Activated T-cell treated with anti-CD3 and anti-CD28 coated beads, Interleukin-2, amount 50 U/mL, for 4 hours (primary cell): ENCODE measurements at regions not wholly inside any gene's neighbourhood (a gene's known extent, or its start where the extent isn't known, plus 50 kb on each side); places are given as distances from the start of the nearest gene placed in this dataset.

Source experiments
- ATAC-seq, 2 donors: fragments of 200-7000 bp; cut with Tn5 transposase; one replicate each; pipeline ENCODE4 v1.10.0; 2021
- DNase-seq: peaks from one replicate; pipeline ENCODE4 v3.0.0-alpha.2; 2020
- H3K27me3 Mint-ChIP-seq: one replicate; pipeline ENCODE4 v1.8.0; 2021; ENCODE audit warnings: low read depth, mixed read lengths
- H3K36me3 Mint-ChIP-seq: one replicate; pipeline ENCODE4 v1.8.0; 2022; ENCODE audit warnings: mixed read lengths; ENCODE audit not compliant: insufficient read depth
- H3K4me1 Mint-ChIP-seq: one replicate; pipeline ENCODE4 v1.8.0; 2021; ENCODE audit warnings: low read depth, mixed read lengths
- H3K4me3 Mint-ChIP-seq: one replicate; pipeline ENCODE4 v1.8.0; 2021; ENCODE audit warnings: mild to moderate bottlenecking, moderate library complexity, mixed read lengths
- H3K9me3 Mint-ChIP-seq: one replicate; pipeline ENCODE4 v1.8.0; 2021; ENCODE audit warnings: mixed read lengths

DNA sequence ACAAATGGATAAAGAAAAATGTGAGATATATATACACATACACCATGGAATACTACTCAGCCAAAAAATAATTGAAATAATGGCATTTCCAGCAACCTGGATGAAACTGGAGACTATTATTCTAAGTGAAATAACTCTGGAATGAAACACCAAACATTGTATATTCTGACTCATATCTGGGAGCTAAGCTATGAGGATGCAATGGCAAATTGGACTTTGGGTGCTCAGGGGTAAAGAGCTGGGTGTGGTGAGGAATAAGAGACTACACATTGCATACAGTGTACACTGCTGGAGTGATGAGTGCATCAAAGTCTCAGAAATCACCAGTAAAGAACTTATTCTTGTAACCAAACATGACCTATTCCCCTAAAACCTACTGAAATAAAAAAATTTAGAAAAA is 636.0 kb upstream of the LRATD1 start:
- Mint-ChIP-seq H3K27me3 (no peaks in the 10 kb centered on the region), H3K4me3 (no peak overlapping the region), H3K9me3 (peaks cover 29% of the 10 kb centered on the region), H3K36me3 (no peaks in the 10 kb centered on the region), H3K4me1 (no peaks in the 10 kb centered on the region)
- DNase-seq = no peak
- ATAC-seq = no peak

DNA sequence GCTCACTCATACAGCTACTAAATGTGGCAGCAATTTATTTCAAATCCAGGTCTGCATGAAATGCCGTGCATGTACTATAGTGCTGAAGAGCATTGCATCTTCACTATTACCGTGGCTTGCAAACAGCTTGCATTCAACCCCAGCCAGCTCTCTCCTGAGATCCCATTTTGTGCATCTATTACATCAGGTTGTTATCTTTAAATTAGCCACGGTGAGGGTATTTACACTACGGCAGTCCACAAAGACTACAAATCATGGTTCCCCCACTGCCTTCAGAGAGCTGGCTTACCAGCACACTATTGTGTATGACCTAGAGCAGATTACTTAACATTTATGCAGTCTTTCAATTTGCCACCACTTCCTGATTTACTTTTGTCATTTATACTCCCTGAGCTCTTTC is 621.3 kb upstream of the LRATD1 start:
- no peak for DNase-seq
- H3K9me3 Mint-ChIP-seq = peaks cover 9% of the 10 kb centered on the region
- no peak for ATAC-seq
- H3K36me3 Mint-ChIP-seq = no peaks in the 10 kb centered on the region
- H3K4me1 Mint-ChIP-seq = no peaks in the 10 kb centered on the region
- no peak overlapping the region for H3K4me3 Mint-ChIP-seq
- no peaks in the 10 kb centered on the region for H3K27me3 Mint-ChIP-seq

DNA sequence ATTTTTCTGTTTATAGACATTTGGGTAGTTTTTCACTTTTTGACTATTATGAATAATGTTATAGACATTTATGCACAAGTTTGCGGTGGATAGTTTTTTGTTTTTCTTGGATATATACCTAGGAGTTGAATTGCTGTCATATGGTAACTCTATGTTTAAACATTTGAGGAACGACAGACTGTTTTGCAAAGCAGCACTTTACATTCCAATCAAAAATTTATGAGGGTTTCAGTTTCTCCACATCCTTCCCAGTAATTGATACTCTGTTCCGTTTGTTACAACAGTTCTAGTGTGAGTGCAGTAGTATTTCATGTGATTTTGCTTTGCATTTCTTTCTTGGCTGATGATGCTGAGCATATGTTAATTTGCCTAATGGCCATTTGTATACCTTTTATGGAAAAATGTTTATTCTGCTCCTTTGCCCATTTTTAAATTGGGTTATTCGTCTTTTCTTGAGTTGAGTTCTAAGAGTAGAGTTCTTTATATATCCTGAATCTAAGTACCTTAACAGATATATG is 617.3 kb upstream of the LRATD1 start:
- no peak overlapping the region for H3K4me3 Mint-ChIP-seq
- H3K27me3 Mint-ChIP-seq = no peaks in the 10 kb centered on the region
- no peak for ATAC-seq
- DNase-seq = no peak
- H3K9me3 Mint-ChIP-seq = peaks cover 3% of the 10 kb centered on the region
- no peaks in the 10 kb centered on the region for H3K36me3 Mint-ChIP-seq
- H3K4me1 Mint-ChIP-seq = no peaks in the 10 kb centered on the region

DNA sequence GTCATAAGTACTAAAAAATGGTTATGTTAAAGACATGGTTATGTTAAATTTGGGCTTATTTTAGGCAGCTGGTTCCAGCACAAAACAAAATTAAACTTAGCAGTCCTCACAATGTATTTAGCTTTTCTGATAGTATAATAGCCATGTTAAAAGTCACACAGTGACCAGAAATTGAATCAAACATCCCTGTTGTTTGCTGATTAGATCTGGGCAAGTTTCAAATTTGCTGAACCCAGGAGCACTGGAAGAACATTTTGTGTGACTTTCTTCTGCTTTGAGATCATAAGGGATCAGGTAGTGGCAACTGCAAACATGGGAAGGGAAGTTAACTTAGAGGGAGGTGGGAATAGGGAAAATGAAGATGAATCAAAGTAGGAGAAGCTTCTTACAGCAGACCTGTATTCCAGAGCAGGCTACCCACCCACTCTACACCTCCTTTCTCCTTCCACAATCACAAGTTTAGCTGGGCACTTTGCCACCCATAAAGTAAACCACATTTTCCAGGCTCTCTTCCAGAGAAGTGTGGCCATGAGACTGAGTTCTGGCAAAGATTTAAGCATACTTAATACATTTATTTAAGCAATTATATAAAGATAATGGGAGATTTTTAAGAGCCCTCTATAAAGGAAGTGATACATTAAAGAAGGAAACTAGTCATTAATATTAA is 616.1 kb upstream of the LRATD1 start:
- Mint-ChIP-seq H3K27me3 (no peaks in the 10 kb centered on the region), H3K9me3 (no peaks in the 10 kb centered on the region), H3K4me1 (no peaks in the 10 kb centered on the region), H3K4me3 (no peak overlapping the region), H3K36me3 (no peaks in the 10 kb centered on the region)
- DNase-seq (no peak), ATAC-seq (no peak)

DNA sequence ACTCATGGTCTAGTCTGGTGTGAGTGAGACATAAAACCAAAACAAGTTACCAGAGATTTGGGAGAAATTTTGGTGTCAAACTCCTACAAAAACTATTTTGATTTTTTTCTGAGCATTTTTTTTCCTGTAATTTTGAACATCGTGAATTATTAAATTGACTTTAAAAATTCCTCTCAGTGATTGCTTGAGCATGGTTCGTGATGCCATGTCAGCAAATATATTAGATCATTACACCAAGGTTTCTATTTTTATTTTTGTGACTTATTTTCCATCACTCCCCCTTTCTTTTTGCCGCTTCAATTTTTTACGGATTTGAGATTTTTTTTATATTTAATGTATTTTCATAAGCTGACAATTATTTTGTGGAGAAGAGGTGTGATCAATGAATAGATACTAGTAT is 613.9 kb upstream of the LRATD1 start:
- H3K4me1 Mint-ChIP-seq = no peaks in the 10 kb centered on the region
- ATAC-seq (no peak), DNase-seq (no peak)
- H3K9me3 Mint-ChIP-seq = no peaks in the 10 kb centered on the region
- no peaks in the 10 kb centered on the region for H3K27me3 Mint-ChIP-seq
- H3K36me3 Mint-ChIP-seq = no peaks in the 10 kb centered on the region
- no peak overlapping the region for H3K4me3 Mint-ChIP-seq

DNA sequence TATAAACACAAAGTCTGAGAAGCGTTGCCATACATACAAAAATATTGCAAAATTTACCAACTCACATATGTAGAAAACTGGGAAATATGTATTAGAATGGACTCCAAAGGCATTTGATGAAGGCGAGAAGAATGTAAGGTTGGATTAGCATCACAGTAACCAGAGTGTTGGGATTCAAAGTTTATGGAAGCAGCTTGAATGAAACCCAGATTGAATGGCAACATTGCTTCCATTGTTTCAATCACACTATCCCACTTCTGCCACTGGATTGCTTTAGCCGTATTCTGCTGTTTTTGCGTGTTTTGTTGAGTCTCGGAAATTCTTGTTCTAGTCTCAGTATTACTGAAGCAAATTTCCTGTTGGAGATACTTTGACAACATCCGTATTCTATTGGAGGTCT is 609.0 kb upstream of the LRATD1 start:
- no peak for ATAC-seq
- peaks cover 3% of the 10 kb centered on the region for H3K9me3 Mint-ChIP-seq

DNA sequence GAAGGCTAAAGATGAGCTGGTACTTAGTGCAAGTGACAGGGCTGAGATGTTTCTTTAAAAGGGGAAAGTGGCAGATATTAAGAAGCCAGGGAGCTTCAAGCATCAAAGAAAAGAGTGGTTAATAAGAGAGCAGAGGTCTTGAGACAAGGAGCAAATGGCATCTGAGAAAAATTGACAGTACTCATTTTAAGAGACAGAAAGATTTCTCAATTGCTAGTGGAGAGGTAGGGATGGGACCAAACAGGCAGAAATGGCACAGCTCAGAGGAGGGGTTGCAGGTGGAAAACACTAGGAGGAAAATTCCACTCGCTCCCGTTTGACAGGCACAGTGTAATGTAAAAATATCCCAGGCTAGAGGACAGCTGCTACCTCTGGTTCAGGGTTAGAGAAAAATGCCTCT is 593.4 kb upstream of the LRATD1 start:
- DNase-seq (no peak), ATAC-seq (no peak)
- H3K4me3 Mint-ChIP-seq = no peak overlapping the region
- no peaks in the 10 kb centered on the region for H3K4me1 Mint-ChIP-seq
- peaks cover 4% of the 10 kb centered on the region for H3K9me3 Mint-ChIP-seq
- H3K36me3 Mint-ChIP-seq = no peaks in the 10 kb centered on the region
- no peaks in the 10 kb centered on the region for H3K27me3 Mint-ChIP-seq

More for the DNA sequence above, 609.0 kb upstream of the LRATD1 start:
- Mint-ChIP-seq H3K36me3 (no peaks in the 10 kb centered on the region), H3K27me3 (no peaks in the 10 kb centered on the region), H3K4me1 (no peaks in the 10 kb centered on the region), H3K4me3 (no peak overlapping the region)
- no peak for DNase-seq

DNA sequence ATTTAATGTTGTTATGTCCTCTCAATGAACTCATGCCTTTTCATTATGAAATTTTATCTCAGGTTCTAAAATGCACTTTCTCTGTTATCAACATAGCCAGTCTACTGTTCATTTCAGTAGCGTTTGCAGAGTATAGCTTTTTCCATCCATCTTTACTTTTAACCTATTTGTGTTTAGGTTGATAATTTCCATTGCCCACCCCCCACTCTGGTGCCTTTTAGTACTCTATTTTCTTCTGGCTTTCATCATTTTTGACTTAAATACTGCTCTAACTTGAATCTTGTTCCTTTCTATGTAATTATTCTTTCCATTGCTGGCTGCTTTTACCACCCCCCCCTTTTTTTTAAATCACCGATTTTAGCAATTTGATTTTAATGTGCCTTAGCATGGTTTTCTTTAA is 585.0 kb upstream of the LRATD1 start:
- DNase-seq (no peak), ATAC-seq (no peak)
- H3K27me3 Mint-ChIP-seq = no peaks in the 10 kb centered on the region
- H3K4me3 Mint-ChIP-seq = no peak overlapping the region
- H3K4me1 Mint-ChIP-seq = no peaks in the 10 kb centered on the region
- no peaks in the 10 kb centered on the region for H3K36me3 Mint-ChIP-seq
- H3K9me3 Mint-ChIP-seq = peaks cover 9% of the 10 kb centered on the region

DNA sequence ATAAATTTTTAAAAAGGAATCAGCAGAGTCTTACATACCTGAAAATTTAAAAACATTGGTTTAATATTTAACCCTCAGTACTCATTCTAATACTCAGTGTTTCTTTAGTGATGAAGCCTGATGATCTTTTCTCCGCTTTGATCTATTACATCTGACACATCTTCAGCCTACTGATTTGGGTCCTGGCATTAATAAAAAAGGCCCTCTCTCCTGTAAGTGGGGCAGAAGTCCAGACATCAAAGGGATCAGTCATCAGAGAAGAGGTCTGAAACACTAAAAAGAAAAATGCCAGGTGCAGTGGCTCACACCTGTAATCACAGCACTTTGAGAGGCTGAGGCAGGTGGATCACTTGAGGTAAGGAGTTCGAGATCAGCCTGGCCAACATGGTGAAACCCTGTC is 581.1 kb upstream of the LRATD1 start:
- ATAC-seq (no peak), DNase-seq (no peak)
- no peaks in the 10 kb centered on the region for H3K4me1 Mint-ChIP-seq
- no peak overlapping the region for H3K4me3 Mint-ChIP-seq
- peaks cover 6% of the 10 kb centered on the region for H3K9me3 Mint-ChIP-seq
- H3K36me3 Mint-ChIP-seq = no peaks in the 10 kb centered on the region
- H3K27me3 Mint-ChIP-seq = no peaks in the 10 kb centered on the region

DNA sequence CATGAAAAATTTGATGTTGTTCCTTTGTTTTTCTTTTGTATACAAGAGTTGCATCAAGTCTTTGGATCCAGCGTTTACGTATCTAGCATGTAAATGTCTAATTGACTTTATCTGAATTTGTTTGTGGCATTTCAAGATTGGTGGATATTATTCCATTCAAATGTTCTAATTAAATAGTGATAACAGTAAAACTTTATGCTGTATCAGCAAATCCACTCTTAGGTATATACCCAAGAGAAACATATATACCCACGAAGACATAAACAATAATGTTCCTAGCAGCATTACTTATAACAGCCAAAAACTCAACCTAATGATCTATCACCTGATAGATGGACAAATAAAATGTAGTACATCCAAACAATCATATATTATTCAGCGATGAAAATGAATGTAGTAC is 579.4 kb upstream of the LRATD1 start:
- Mint-ChIP-seq H3K4me3 (no peak overlapping the region), H3K27me3 (no peaks in the 10 kb centered on the region), H3K4me1 (no peaks in the 10 kb centered on the region), H3K36me3 (no peaks in the 10 kb centered on the region), H3K9me3 (no peaks in the 10 kb centered on the region)
- DNase-seq (no peak), ATAC-seq (no peak)

DNA sequence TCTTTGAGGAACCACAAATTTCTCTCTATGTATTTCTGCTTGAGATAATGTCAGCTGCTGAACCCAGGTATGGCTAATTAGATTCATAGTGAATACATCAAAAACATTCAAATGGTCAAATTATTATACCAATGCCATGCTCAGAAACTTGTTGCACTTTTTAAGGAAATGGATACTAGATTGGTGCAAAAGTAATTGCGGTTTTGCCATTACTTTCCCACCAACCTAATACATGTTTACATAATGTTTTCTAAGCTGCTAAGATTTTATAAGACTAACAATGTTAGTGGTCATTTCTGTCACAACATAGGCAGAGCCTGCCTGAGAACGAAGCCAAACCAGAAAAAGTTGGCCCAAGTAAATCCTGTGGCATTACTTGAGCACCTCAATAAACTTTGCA is 568.2 kb upstream of the LRATD1 start:
- Mint-ChIP-seq H3K4me1 (no peaks in the 10 kb centered on the region), H3K36me3 (no peaks in the 10 kb centered on the region), H3K9me3 (peaks cover 3% of the 10 kb centered on the region), H3K27me3 (no peaks in the 10 kb centered on the region), H3K4me3 (no peak overlapping the region)
- ATAC-seq (no peak), DNase-seq (no peak)

DNA sequence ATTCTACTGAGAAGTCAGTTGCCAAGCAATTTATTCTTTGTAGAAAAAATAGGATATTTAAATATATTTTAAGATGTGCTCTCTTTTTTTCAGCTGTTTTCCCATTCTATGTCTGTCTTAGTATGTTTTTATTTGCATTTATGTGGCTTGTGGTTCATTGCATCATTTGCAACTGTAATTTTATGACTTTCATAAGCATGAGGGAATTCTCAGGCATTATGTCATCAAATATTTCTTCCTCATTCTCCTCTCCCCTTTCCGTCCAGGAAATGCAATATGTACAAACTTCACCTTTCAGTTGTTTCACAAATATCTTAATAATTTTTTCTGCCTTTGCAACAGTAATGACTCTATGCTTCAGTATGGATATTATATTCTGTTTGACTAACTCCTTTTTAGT is 560.2 kb upstream of the LRATD1 start:
- Mint-ChIP-seq H3K4me1 (no peaks in the 10 kb centered on the region), H3K36me3 (no peaks in the 10 kb centered on the region), H3K4me3 (no peak overlapping the region), H3K27me3 (no peaks in the 10 kb centered on the region), H3K9me3 (peaks cover 10% of the 10 kb centered on the region)
- no peak for DNase-seq
- ATAC-seq = no peak

DNA sequence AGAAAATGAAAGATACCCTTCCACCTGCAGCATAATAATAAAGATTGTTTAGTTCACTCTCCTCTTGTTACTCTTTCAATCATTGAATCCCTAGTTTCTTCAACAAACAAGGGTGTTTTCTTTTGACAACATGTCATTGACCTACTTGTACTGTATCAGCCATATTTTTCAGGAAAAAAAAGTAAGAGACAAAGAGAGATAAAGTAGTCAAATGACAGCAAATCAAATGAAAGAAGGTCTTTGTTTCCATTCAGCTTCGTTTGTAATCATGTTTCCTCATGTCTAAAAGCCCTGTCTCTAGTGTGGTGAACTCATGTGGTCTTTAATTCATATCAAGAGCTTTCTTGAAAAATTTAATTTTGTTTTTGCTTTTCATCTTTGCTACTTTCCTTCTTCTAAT is 557.8 kb upstream of the LRATD1 start:
- Mint-ChIP-seq H3K9me3 (peaks cover 7% of the 10 kb centered on the region), H3K27me3 (no peaks in the 10 kb centered on the region), H3K36me3 (no peaks in the 10 kb centered on the region), H3K4me1 (no peaks in the 10 kb centered on the region), H3K4me3 (no peak overlapping the region)
- no peak for ATAC-seq
- no peak for DNase-seq

DNA sequence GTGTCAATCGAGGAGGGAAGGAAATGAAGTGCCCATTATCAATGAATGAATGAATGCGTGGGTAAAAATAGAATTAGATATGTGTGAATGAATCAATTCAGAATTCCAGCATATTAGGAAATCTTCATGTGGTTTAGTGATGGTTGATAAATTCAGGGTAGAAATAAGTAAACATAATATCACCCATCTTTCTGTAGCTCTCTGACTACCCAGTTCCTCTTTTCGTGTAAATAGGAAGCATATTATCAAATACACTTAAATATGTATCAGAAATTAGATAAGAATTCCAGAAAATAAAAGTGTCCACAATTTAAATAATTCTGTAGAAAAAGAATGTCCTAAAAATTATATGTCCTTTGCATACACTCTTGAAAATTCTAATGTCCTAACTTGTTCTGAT is 552.9 kb upstream of the LRATD1 start:
- no peak for ATAC-seq
- peaks cover 7% of the 10 kb centered on the region for H3K9me3 Mint-ChIP-seq
- H3K4me3 Mint-ChIP-seq = no peak overlapping the region
- H3K27me3 Mint-ChIP-seq = no peaks in the 10 kb centered on the region
- no peak for DNase-seq
- H3K36me3 Mint-ChIP-seq = no peaks in the 10 kb centered on the region
- no peaks in the 10 kb centered on the region for H3K4me1 Mint-ChIP-seq

DNA sequence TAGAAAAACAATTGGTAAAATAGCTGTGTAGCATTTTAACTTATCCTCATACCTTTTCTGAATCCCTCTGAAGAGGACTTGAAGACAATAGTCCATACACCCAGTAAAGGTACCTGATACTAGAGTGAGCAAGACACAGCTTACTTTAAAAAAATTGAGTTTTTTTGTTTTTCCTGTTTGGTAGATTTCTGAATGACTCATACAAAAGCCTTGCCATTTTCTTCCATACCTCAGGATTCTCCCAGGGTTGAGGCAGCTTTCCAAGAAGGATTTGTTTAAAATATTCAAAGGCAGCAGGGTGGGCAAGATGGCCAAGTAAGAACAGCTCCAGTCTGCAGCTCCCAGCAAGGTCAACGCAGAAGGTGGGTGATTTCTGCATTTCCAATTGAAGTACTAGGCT is 551.0 kb upstream of the LRATD1 start:
- peaks cover 12% of the 10 kb centered on the region for H3K9me3 Mint-ChIP-seq
- no peaks in the 10 kb centered on the region for H3K4me1 Mint-ChIP-seq
- no peaks in the 10 kb centered on the region for H3K27me3 Mint-ChIP-seq
- DNase-seq (no peak), ATAC-seq (no peak)
- no peaks in the 10 kb centered on the region for H3K36me3 Mint-ChIP-seq
- H3K4me3 Mint-ChIP-seq = no peak overlapping the region

DNA sequence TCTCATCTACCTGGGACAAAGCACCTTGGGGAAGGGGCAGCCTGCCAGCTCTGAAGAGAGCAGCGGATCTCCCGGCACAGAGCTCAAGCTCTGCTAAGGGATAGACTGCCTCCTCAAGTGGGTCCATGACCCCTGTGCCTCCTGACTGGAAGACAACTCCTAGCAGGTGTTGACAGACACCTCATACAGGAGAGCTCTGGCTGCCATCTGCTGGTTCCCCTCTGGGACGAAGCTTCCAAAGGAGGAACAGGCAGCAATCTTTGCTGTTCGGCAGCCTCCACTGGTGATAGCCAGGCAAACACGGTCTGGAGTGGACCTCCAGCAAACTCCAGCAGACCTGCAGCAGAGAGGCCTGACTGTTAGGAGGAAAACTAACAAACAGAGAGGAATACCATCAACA is 549.9 kb upstream of the LRATD1 start:
- ATAC-seq (no peak), DNase-seq (no peak)
- Mint-ChIP-seq H3K27me3 (no peaks in the 10 kb centered on the region), H3K4me1 (no peaks in the 10 kb centered on the region), H3K36me3 (no peaks in the 10 kb centered on the region), H3K4me3 (no peak overlapping the region), H3K9me3 (peaks cover 12% of the 10 kb centered on the region)
